ENCODE measurements at regions not wholly inside any gene's neighbourhood (a gene's known extent, or its start where the extent isn't known, plus 50 kb on each side); places are given as distances from the start of the nearest gene placed in this dataset.

DNA sequence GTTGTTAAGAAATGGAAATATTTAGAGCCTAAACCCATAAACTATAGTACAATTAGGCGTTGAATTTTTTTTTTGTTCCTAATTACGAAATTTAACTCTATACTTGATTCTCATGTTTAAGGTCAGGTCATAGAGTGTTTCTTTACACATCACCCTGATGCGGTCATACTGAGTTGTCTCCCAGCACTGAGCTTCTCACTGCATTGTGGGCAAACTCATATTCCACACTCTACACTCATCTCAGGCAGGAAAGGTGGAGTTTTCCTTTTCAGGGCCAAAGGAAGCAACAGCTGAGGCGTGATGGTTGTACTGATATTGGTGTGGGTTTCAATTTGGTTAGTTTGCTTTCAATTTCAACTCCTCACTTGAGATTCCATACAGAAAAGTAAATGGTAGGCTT is 75.4 kb downstream of the FAT4 start:
- TF ChIP-seq CTCF (IDR thresholded peaks at IDR 0.05) (no peak), POLR2A (IDR thresholded peaks at IDR 0.05) (no peak)

All from lower leg skin (tissue), 3 donors.